ENCODE measurements at regions not wholly inside any gene's neighbourhood (a gene's known extent, or its start where the extent isn't known, plus 50 kb on each side); places are given as distances from the start of the nearest gene placed in this dataset.

DNA sequence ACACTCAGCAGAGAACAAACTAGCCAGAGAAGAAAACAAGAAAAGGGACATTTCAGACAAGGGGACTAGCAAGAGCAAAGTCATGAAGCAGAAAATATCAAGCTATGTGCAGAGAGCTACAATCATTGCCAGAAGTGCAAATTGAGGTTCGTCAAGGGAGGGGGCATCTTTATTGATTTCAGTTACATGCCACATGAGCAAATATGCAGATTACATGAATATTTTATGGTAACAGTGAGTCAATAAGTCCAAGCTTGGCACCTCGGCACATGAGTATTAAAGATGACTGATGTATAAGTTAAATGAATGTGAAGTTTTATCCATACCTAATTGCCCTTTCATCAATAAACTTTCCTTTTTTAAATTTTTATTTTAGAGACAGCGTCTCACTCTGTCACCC lies 238.1 kb upstream of the DIAPH2 start:
- no peak for TF ChIP-seq EZH2 (IDR thresholded peaks at IDR 0.05; ENCODE audit: borderline replicate concordance)
- TF ChIP-seq EZH2phosphoT487 (IDR thresholded peaks at IDR 0.05; ENCODE audit: low read depth, severe bottlenecking, unreplicated experiment): no peak
- TF ChIP-seq, protein P1, sequence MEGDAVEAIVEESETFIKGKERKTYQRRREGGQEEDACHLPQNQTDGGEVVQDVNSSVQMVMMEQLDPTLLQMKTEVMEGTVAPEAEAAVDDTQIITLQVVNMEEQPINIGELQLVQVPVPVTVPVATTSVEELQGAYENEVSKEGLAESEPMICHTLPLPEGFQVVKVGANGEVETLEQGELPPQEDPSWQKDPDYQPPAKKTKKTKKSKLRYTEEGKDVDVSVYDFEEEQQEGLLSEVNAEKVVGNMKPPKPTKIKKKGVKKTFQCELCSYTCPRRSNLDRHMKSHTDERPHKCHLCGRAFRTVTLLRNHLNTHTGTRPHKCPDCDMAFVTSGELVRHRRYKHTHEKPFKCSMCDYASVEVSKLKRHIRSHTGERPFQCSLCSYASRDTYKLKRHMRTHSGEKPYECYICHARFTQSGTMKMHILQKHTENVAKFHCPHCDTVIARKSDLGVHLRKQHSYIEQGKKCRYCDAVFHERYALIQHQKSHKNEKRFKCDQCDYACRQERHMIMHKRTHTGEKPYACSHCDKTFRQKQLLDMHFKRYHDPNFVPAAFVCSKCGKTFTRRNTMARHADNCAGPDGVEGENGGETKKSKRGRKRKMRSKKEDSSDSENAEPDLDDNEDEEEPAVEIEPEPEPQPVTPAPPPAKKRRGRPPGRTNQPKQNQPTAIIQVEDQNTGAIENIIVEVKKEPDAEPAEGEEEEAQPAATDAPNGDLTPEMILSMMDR (IDR thresholded peaks at IDR 0.05; ENCODE audit: poor library complexity): no peak
- Histone ChIP-seq H4K20me1 (ENCODE audit: insufficient read depth, poor library complexity, severe bottlenecking) (no peaks in the 10 kb centered on the region), H3K79me2 (no peaks in the 10 kb centered on the region), H3K4me3 (no peak overlapping the region), H3K36me3 (replicated peaks; ENCODE audit: insufficient read depth, low read depth) (no peaks in the 10 kb centered on the region), H2AFZ (no peak overlapping the region), H3K27me3 (no peaks in the 10 kb centered on the region), H3K9me3 (ENCODE audit: low read depth) (no peaks in the 10 kb centered on the region), H3K9me2 (replicated peaks; ENCODE audit: insufficient read depth) (no peaks in the 10 kb centered on the region), H3K4me1 (ENCODE audit: insufficient read depth) (no peaks in the 10 kb centered on the region), H3K4me2 (no peak overlapping the region), H3K27ac (no peak overlapping the region)
- 93% methylated on average over 3 of the region's 3 CpGs for WGBS (ENCODE audit: low lambda C conversion rate, missing lambda C conversion rate)
- no peak for DNase-seq (ENCODE audit: low spot score)

DNA sequence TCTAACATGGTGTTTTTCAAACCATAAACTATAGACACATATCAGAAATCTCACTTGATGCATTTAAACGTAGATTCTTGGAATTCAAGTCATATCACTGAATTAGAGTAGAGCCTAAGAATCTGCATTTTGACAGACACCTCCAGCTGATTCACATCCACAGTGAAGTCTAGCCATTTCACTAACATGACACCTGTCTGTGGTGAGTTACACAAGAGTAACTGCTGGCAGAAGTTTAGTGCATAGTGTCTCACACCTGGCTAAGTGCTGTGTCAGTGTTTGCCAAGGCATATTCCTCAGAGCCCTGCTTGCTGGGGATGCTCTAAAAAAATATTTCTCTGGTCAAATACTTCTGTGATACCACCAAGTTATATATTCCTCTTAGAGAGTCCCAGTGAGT lies 237.5 kb upstream of the DIAPH2 start:
- Histone ChIP-seq H3K4me1 (ENCODE audit: insufficient read depth) (no peaks in the 10 kb centered on the region), H3K79me2 (no peaks in the 10 kb centered on the region), H3K4me2 (no peak overlapping the region), H3K27me3 (no peaks in the 10 kb centered on the region), H3K9me2 (replicated peaks; ENCODE audit: insufficient read depth) (no peaks in the 10 kb centered on the region), H3K4me3 (no peak overlapping the region), H3K36me3 (replicated peaks; ENCODE audit: insufficient read depth, low read depth) (no peaks in the 10 kb centered on the region), H2AFZ (no peak overlapping the region), H3K27ac (no peak overlapping the region), H4K20me1 (ENCODE audit: insufficient read depth, poor library complexity, severe bottlenecking) (no peaks in the 10 kb centered on the region), H3K9me3 (ENCODE audit: low read depth) (no peaks in the 10 kb centered on the region)
- WGBS (ENCODE audit: low lambda C conversion rate, missing lambda C conversion rate): 58% methylated on average over 1 of the region's 1 CpG
- TF ChIP-seq, protein P1 (IDR thresholded peaks at IDR 0.05; ENCODE audit: poor library complexity): no peak
- TF ChIP-seq EZH2 (IDR thresholded peaks at IDR 0.05; ENCODE audit: borderline replicate concordance) (no peak), EZH2phosphoT487 (IDR thresholded peaks at IDR 0.05; ENCODE audit: low read depth, severe bottlenecking, unreplicated experiment) (no peak)
- DNase-seq (ENCODE audit: low spot score): no peak

DNA sequence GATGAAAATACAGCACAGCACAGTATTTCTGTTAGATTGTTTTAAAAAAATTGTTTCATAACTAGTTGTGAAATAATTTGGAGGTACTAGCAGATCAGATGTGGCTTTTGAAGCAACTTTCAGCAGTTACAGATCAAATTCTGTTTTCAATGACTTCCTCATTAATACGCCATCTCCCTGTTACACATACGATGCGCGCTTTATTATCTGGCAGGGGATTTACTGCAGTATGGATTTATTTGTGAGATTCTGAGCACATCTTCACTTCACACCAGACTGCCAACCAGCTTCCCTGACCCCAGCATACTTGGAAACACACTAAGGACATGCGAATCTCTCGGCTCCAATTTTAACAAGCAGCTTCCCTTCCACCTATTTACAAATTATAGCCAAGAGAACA lies 235.5 kb upstream of the DIAPH2 start:
- H3K4me1 ChIP-seq (ENCODE audit: insufficient read depth): no peaks in the 10 kb centered on the region
- H3K4me2 ChIP-seq: no peak overlapping the region
- DNase-seq (ENCODE audit: low spot score): no peak
- no peak overlapping the region for H2AFZ ChIP-seq
- H3K9me2 ChIP-seq (replicated peaks; ENCODE audit: insufficient read depth): no peaks in the 10 kb centered on the region
- no peaks in the 10 kb centered on the region for H4K20me1 ChIP-seq (ENCODE audit: insufficient read depth, poor library complexity, severe bottlenecking)
- no peaks in the 10 kb centered on the region for H3K9me3 ChIP-seq (ENCODE audit: low read depth)
- H3K4me3 ChIP-seq: no peak overlapping the region
- WGBS (ENCODE audit: low lambda C conversion rate, missing lambda C conversion rate): 89% methylated on average over 6 of the region's 6 CpGs
- H3K79me2 ChIP-seq: no peaks in the 10 kb centered on the region
- H3K27ac ChIP-seq: no peak overlapping the region
- no peak for TF ChIP-seq EZH2phosphoT487 (IDR thresholded peaks at IDR 0.05; ENCODE audit: low read depth, severe bottlenecking, unreplicated experiment)
- TF ChIP-seq, protein P1 (IDR thresholded peaks at IDR 0.05; ENCODE audit: poor library complexity): no peak
- TF ChIP-seq EZH2 (IDR thresholded peaks at IDR 0.05; ENCODE audit: borderline replicate concordance): no peak
- no peaks in the 10 kb centered on the region for H3K27me3 ChIP-seq
- H3K36me3 ChIP-seq (replicated peaks; ENCODE audit: insufficient read depth, low read depth): no peaks in the 10 kb centered on the region

DNA sequence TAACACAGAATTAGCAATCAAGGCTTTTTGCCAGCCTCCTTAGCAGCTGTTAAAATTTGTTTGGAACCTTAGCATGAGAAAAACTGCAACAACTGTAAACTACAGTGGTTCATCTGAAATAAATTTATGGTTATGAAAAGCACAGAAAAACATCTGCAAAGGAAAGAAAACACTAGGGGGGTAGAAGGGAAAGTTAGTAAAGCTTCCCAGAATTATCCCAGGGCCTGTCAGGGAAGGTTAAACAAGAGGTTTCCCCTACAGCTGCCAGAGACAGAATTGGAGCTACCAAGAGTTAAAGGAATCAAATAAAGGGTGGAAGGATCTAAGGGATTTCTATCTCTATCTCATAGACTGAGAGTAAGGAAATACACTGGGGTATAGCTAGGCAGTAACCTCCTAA lies 234.7 kb upstream of the DIAPH2 start:
- H2AFZ ChIP-seq: no peak overlapping the region
- DNase-seq (ENCODE audit: low spot score): no peak
- no peak overlapping the region for H3K4me3 ChIP-seq
- no peak overlapping the region for H3K27ac ChIP-seq
- no peaks in the 10 kb centered on the region for H4K20me1 ChIP-seq (ENCODE audit: insufficient read depth, poor library complexity, severe bottlenecking)
- no peaks in the 10 kb centered on the region for H3K36me3 ChIP-seq (replicated peaks; ENCODE audit: insufficient read depth, low read depth)
- no peak overlapping the region for H3K4me2 ChIP-seq
- no peaks in the 10 kb centered on the region for H3K27me3 ChIP-seq
- no peaks in the 10 kb centered on the region for H3K9me2 ChIP-seq (replicated peaks; ENCODE audit: insufficient read depth)
- H3K4me1 ChIP-seq (ENCODE audit: insufficient read depth): no peaks in the 10 kb centered on the region
- no peaks in the 10 kb centered on the region for H3K9me3 ChIP-seq (ENCODE audit: low read depth)
- no peaks in the 10 kb centered on the region for H3K79me2 ChIP-seq
- TF ChIP-seq, protein P1 (IDR thresholded peaks at IDR 0.05; ENCODE audit: poor library complexity): no peak
- TF ChIP-seq EZH2phosphoT487 (IDR thresholded peaks at IDR 0.05; ENCODE audit: low read depth, severe bottlenecking, unreplicated experiment): no peak
- no peak for TF ChIP-seq EZH2 (IDR thresholded peaks at IDR 0.05; ENCODE audit: borderline replicate concordance)
